GM18909 (cell line): ENCODE measurements at regions not wholly inside any gene's neighbourhood (a gene's known extent, or its start where the extent isn't known, plus 50 kb on each side); places are given as distances from the start of the nearest gene placed in this dataset.
"Not testable (repeated sequence)": the region's sequence is repeated elsewhere in the genome, so short reads cannot be mapped to it uniquely, and the experiment has no call there.

Source experiments
- ATAC-seq: cut with Tn5 transposase; IDR thresholded peaks from one replicate; pipeline ENCODE4 v1.9.1; 2021; ENCODE audit warnings: mild to moderate bottlenecking; ENCODE audit not compliant: unreplicated experiment, poor library complexity

- ATAC-seq: no peak
Observed at GRCh38 chr19:31825134-31826094, 476.2 kb upstream of the TSHZ3 start.

DNA sequence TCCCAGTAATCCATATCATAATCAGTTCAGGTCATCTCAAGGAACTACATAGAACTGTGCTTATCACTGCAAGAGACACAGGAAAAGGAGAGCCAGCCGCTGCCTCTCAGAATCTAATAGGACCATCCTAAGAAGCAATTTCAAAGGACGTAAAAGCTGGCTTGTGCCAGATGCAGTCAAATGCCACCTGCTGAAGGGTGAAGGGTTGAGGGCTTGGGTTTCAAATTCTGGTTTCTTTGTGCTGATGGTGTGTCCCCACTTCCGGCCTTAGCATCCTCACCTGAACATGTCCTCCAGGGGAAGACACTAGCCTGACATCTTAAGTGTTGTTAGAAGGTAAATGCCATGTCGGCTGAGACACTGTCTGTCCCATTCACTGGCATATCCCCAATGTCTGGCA is 477.1 kb upstream of the TSHZ3 start:
- ATAC-seq: no peak

GRCh38 chr19:31831421-31832175 is 482.4 kb upstream of the TSHZ3 start:
- ATAC-seq: no peak

- ATAC-seq: no peak
Observed at GRCh38 chr19:31832176-31832548, 482.9 kb upstream of the TSHZ3 start.

DNA sequence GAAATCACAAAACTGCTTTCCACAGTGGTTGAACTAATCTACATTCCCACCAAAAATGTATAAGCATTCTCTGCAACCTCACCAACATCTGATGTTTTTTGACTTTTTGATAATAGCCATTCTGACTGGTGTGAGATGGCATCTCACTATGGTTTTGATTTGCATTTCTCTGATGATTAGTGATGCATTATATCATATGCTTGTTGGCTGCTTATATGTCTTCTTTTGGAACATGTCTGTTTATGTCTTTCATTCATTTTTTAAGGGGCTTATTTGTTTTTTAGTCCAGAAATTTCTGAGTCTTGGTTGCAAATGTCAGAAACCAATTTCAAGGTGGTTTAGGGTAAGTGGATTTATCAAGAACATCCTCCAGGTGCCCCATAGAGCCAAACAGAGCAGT is 484.8 kb upstream of the TSHZ3 start:
- ATAC-seq: no peak

GRCh38 chr19:31838163-31838815 is 489.1 kb upstream of the TSHZ3 start:
- ATAC-seq: no peak

DNA sequence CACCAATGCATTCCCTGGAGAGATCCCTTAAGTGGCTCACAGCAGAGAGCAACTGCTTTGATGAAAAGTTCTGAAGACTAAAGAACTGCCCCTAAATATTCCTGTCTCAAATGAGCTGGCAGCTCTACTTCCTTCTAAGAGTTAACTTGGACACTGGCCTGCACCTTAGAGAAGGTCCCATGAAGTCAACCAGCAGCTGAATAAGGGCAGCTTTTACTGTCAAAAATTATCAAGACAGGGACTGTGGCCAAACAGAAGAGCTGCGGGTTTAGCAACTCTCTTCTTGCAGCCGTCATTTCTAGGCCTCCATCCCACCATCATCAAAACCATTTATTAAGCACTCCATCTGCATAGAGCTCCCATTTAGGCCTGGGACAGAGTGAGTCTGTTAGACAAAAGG is 491.1 kb upstream of the TSHZ3 start:
- ATAC-seq: no peak

DNA sequence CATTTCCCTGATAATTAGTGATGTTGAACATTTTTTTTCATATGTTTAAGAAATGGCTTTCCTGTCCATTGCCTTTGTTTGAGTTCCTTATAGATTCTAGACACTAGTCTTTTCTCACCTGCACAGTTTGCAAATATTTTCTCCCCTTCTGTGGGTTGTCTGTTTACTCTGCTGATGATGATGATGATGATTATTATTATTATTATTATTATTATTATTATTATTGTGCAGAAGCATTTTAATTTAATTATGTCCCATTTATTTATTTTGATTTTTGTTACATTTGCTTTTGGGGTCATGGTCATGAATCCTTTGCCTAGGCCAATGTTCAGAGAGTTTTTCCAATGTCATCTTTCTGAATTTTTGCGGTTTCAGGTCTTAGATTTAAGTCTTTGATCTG is 492.5 kb upstream of the TSHZ3 start:
- no peak for ATAC-seq

- no peak for ATAC-seq
Observed at GRCh38 chr19:31863122-31863521, 482.3 kb upstream of the ZNF507 start.

- no peak for ATAC-seq
Observed at GRCh38 chr19:31874313-31874712, 471.1 kb upstream of the ZNF507 start.

GRCh38 chr19:31875591-31875990 is 469.8 kb upstream of the ZNF507 start:
- ATAC-seq: no peak

DNA sequence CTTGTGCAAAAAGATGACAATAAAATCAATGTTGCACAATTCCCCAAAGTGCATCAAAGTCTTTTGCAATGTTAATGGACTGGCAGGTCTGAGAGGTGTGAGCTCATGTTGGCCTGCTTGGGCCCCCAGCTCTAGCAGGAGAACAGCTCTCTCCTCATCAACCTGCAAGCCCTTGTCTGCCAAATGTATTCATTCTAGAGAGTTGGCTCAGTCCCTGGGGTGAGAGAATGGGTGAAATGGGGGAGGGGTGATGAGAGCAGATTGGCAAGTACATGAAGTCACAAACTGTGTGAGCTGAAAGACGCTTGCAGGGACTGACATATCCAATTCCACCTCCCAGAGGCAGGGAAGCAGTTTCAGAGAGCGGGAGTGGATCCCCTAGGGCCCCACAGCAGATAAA is 465.1 kb upstream of the ZNF507 start:
- ATAC-seq: no peak

DNA sequence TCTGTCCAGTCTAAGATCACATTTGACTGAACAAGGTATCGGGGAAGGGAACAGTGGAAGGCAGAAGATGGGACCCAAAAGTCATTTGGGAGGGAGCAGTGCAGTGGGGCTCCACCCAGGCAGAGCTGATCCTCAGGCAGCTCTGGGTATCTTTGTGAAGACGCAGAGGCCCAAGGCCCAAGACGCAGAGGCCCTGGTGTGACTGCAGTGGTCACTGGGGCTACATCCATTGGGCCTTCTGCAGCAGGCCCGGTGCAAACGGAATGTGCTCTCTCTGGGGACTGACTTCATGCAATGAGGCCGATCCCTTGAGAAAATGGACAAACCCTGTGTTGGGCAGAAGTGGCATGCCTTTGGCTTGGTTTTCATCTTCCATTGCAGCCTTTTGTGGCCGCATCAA is 463.4 kb upstream of the ZNF507 start:
- ATAC-seq: no peak

DNA sequence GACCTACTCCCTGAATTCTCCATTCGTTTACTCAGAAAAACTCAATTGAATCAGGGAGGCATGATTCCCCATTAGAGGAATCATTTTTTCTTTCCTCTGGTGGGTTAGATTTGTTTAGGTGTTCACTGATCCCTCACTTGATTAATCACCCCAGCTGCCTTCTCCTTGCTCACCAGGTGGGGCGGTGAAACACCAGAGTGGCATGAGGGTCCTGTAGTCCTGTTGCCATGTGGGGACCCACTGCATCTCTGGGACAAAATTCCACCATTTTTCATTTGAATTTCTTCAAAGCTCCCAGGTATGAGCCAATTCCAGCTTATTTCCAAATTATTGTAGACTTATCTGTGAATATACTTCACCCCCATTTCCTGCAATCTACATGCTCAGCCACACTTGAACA is 462.7 kb upstream of the ZNF507 start:
- no peak for ATAC-seq

DNA sequence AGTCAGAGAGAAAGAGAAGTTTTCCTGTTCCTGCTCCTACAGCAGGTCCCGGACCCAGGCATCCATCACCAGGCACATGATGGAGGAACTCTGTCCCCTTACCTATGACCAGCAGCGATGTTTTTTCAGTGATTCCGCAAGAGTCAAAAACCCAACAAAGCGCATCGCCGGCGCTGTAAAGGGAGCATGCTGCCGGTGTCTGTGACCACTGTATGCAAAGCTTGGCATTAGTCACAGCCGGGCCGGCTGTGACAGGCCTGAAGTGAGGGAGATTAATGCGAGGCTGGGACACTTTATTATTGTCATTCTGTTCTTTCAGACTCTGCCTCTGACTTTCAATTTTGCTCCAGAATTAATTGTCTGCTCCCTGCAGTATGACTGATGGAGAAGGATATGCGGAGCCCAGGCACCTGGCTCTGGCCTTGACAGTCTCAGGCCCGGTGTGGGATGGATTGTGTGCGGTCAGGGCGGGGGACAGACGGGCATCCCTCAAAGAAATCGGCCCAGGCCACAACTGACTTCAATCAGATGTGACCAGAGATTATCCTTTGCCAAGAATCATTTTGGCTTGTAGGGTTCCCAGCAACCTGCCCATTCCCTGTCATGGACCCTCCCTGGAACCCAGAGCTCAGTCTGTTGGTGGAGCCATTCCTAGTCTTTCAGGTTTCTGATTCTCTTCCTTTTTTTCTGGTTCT is 462.0 kb upstream of the ZNF507 start:
- no peak for ATAC-seq

DNA sequence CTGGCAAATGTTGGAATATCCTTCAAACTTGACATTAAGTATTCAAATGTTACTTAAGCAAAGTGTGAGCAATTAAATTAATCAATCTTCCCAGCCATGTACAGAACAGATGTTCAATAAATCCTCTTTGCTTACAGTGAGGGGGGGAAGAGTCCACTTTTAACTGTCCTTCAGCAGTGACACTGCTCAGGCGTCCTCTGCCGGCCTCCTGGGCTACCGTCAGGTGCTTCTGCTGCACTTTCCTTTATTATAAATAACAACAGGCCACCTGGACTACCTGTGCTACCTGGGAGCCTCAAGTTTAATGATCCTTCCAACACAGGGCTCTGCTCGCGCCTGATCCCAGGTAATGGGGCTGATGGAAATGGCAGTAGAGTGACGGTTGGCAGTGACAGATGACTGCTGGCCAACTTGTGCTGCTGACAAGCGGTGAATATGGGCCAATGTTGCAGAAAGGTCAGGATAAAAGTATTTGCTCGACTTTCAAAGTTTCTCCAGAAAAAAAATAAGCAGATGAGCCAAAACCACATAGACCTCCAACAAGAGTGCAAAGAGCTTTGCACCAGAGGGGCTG is 460.0 kb upstream of the ZNF507 start:
- ATAC-seq: no peak

- ATAC-seq: no peak
Observed at GRCh38 chr19:31890230-31890629, 455.2 kb upstream of the ZNF507 start.

- ATAC-seq: no peak
Observed at GRCh38 chr19:31892060-31892459, 453.4 kb upstream of the ZNF507 start.

- not testable (repeated sequence) for ATAC-seq
Observed at GRCh38 chr19:31893491-31893890, 451.9 kb upstream of the ZNF507 start.

DNA sequence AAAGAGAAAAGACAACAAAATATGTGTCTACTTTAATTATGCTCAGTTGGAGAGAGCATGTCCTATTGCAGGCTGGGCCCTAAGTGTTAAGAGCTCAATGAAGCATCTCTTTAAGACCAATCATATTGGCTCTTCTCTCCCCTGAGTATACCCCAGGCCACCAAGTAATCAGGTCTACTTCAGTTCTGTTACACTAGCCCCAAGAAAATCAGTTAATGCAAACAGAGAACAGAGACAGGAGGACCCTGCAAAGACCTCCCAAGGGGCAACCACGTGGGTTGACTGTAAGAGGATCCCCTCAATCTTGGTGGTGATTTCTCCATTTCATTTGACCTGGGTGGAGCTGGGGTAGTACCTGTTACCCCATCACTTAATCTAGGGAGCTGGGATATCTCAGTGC is 451.0 kb upstream of the ZNF507 start:
- no peak for ATAC-seq
